ENCODE measurements at regions not wholly inside any gene's neighbourhood (a gene's known extent, or its start where the extent isn't known, plus 50 kb on each side); places are given as distances from the start of the nearest gene placed in this dataset.

GRCh38 chrX:13430136-13430827 lies 110.4 kb upstream of the ATXN3L start:
- no peak overlapping the region for H3K4me3 ChIP-seq (ENCODE audit: low read depth, low read length)
- no peak for DNase-seq (ENCODE audit: low read depth)
- TF ChIP-seq CTCF (IDR thresholded peaks at IDR 0.05; ENCODE audit: low read depth, low read length, missing control alignments): no peak

GRCh38 chrX:13428053-13428786 lies 108.4 kb upstream of the ATXN3L start:
- no peak overlapping the region for H3K4me3 ChIP-seq (ENCODE audit: low read depth, low read length)
- DNase-seq (ENCODE audit: low read depth): no peak
- no peak for TF ChIP-seq CTCF (IDR thresholded peaks at IDR 0.05; ENCODE audit: low read depth, low read length, missing control alignments)

- H3K4me3 ChIP-seq (ENCODE audit: low read depth, low read length): no peak overlapping the region
- no peak for DNase-seq (ENCODE audit: low read depth)
- no peak for TF ChIP-seq CTCF (IDR thresholded peaks at IDR 0.05; ENCODE audit: low read depth, low read length, missing control alignments)
Observed at GRCh38 chrX:13427441-13428052, 107.7 kb upstream of the ATXN3L start.

GRCh38 chrX:13420545-13421183 lies 100.8 kb upstream of the ATXN3L start:
- no peak for TF ChIP-seq CTCF (IDR thresholded peaks at IDR 0.05; ENCODE audit: low read depth, low read length, missing control alignments)
- DNase-seq (ENCODE audit: low read depth): no peak
- H3K4me3 ChIP-seq (ENCODE audit: low read depth, low read length): no peak overlapping the region

GRCh38 chrX:13419918-13420317 lies 100.1 kb upstream of the ATXN3L start:
- DNase-seq (ENCODE audit: low read depth): no peak
- no peak for TF ChIP-seq CTCF (IDR thresholded peaks at IDR 0.05; ENCODE audit: low read depth, low read length, missing control alignments)

GRCh38 chrX:13419276-13419675 lies 99.4 kb upstream of the ATXN3L start:
- DNase-seq (ENCODE audit: low read depth): no peak
- no peak overlapping the region for H3K4me3 ChIP-seq (ENCODE audit: low read depth, low read length)
- TF ChIP-seq CTCF (IDR thresholded peaks at IDR 0.05; ENCODE audit: low read depth, low read length, missing control alignments): no peak

More at GRCh38 chrX:13419918-13420317, 100.1 kb upstream of the ATXN3L start:
- H3K4me3 ChIP-seq (ENCODE audit: low read depth, low read length): no peak overlapping the region

All from GM12864 (cell line).